Liver (tissue), 8 donors: ENCODE measurements at regions not wholly inside any gene's neighbourhood (a gene's known extent, or its start where the extent isn't known, plus 50 kb on each side); places are given as distances from the start of the nearest gene placed in this dataset.

Source experiments
- DNase-seq: peaks from one replicate; pipeline ENCODE4 v3.0.0-alpha.2; 2017; ENCODE audit warnings: low spot score
- H3K27ac ChIP-seq, 2 donors: one replicate each; pipeline ENCODE4 v1.7.0; 2013; ENCODE audit warnings: inconsistent platforms in 2 of 2, low read length in 2 of 2, control low read depth in 1 of 2, low read depth in 1 of 2, mild to moderate bottlenecking in 1 of 2
- H3K27me3 ChIP-seq, 4 donors: one replicate each; pipeline versions ENCODE4 v1.6.1 to v1.7.0; 2013; ENCODE audit warnings: low read length in 3 of 4, inconsistent platforms in 1 of 4, mild to moderate bottlenecking in 1 of 4, moderate library complexity in 1 of 4; ENCODE audit not compliant: control insufficient read depth in 4 of 4, insufficient read depth in 4 of 4
- H3K36me3 ChIP-seq, 4 donors: one replicate each; pipeline versions ENCODE4 v1.6.1 to v1.7.0; 2013; ENCODE audit warnings: low read length in 3 of 4, mild to moderate bottlenecking in 3 of 4, low read depth in 1 of 4, moderate library complexity in 1 of 4; ENCODE audit not compliant: control insufficient read depth in 4 of 4, insufficient read depth in 3 of 4
- H3K4me1 ChIP-seq, 4 donors: one replicate each; pipeline versions ENCODE4 v1.6.1 to v1.7.0; 2013; ENCODE audit warnings: low read length in 3 of 4, mild to moderate bottlenecking in 3 of 4, moderate library complexity in 1 of 4; ENCODE audit not compliant: control insufficient read depth in 4 of 4, insufficient read depth in 4 of 4
- H3K4me3 ChIP-seq, 3 donors: one replicate each; pipeline versions ENCODE4 v1.6.1 to v1.7.0; 2013; ENCODE audit warnings: low read length in 3 of 3, control low read depth in 1 of 3, low read depth in 1 of 3, mild to moderate bottlenecking in 1 of 3
- H3K9ac ChIP-seq, 2 donors: one replicate each; pipeline ENCODE4 v1.7.0; 2013; ENCODE audit warnings: low read length in 2 of 2, mild to moderate bottlenecking in 2 of 2, moderate library complexity in 2 of 2, control low read depth in 1 of 2, low read depth in 1 of 2
- H3K9me3 ChIP-seq, 4 donors: one replicate each; pipeline versions ENCODE4 v1.6.1 to v1.7.0; 2013; ENCODE audit warnings: low read length in 3 of 4; ENCODE audit not compliant: control insufficient read depth in 4 of 4
- ATF3 ChIP-seq: IDR thresholded peaks from 2 replicates; pipeline ENCODE4 v1.6.1; 2016; ENCODE audit warnings: antibody characterized with exemption
- CTCF ChIP-seq: fragments of 150-350 bp; IDR thresholded peaks from 2 replicates; pipeline ENCODE4 v1.5.1; 2017; ENCODE audit warnings: improper control_type of control experiment, low read depth, low read length; ENCODE audit not compliant: missing input control
- EGR1 ChIP-seq, 2 donors: IDR thresholded peaks; 2 replicates each; pipeline ENCODE4 v1.6.1; 2016 to 2018; ENCODE audit warnings: antibody characterized with exemption in 2 of 2, low read depth in 2 of 2
- FOXA1 ChIP-seq: IDR thresholded peaks from 2 replicates; pipeline ENCODE4 v1.6.1; 2016; ENCODE audit warnings: antibody characterized with exemption
- FOXA2 ChIP-seq: IDR thresholded peaks from 2 replicates; pipeline ENCODE4 v1.6.1; 2016; ENCODE audit warnings: antibody characterized with exemption
- GABPA ChIP-seq, 2 donors: IDR thresholded peaks in 1 of 2; conservative IDR thresholded peaks in 1 of 2; 2 replicates each; pipeline ENCODE4 v1.6.1; 2016; ENCODE audit warnings: antibody characterized with exemption in 2 of 2, mild to moderate bottlenecking in 1 of 2, moderate library complexity in 1 of 2
- HNF4A ChIP-seq, 2 donors: conservative IDR thresholded peaks; 2 replicates each; pipeline ENCODE4 v1.6.1; 2016; ENCODE audit warnings: antibody characterized with exemption in 2 of 2, mild to moderate bottlenecking in 2 of 2
- HNF4G ChIP-seq: IDR thresholded peaks from 2 replicates; pipeline ENCODE4 v1.6.1; 2016; ENCODE audit warnings: antibody characterized with exemption
- JUND ChIP-seq, 2 donors: IDR thresholded peaks; 2 replicates each; pipeline ENCODE4 v1.6.1; 2016; ENCODE audit warnings: antibody characterized with exemption in 2 of 2
- NR2F2 ChIP-seq: IDR thresholded peaks from 2 replicates; pipeline ENCODE4 v1.6.1; 2016; ENCODE audit warnings: antibody characterized with exemption
- RAD21 ChIP-seq, 2 donors: IDR thresholded peaks; 2 replicates each; pipeline ENCODE4 v1.6.1; 2016; ENCODE audit warnings: antibody characterized with exemption in 2 of 2, mild to moderate bottlenecking in 2 of 2
- REST ChIP-seq: IDR thresholded peaks from 2 replicates; pipeline ENCODE4 v1.6.1; 2016; ENCODE audit warnings: antibody characterized with exemption, mild to moderate bottlenecking
- RXRA ChIP-seq, 2 donors: IDR thresholded peaks; 2 replicates each; pipeline ENCODE4 v1.6.1; 2017 to 2018; ENCODE audit warnings: antibody characterized with exemption in 2 of 2, mild to moderate bottlenecking in 1 of 2
- SP1 ChIP-seq: IDR thresholded peaks from 2 replicates; pipeline ENCODE4 v1.6.1; 2018; ENCODE audit warnings: antibody characterized with exemption, mild to moderate bottlenecking
- TAF1 ChIP-seq: conservative IDR thresholded peaks from 2 replicates; pipeline ENCODE4 v1.6.1; 2016; ENCODE audit warnings: antibody characterized with exemption, mild to moderate bottlenecking
- YY1 ChIP-seq: IDR thresholded peaks from 2 replicates; pipeline ENCODE4 v1.6.1; 2016; ENCODE audit warnings: antibody characterized with exemption, mild to moderate bottlenecking
- ZBTB33 ChIP-seq: IDR thresholded peaks from 2 replicates; pipeline ENCODE4 v1.6.1; 2016; ENCODE audit warnings: antibody characterized with exemption
- WGBS: extraction: QIAGEN DNeasy Blood & Tissue Kit; methylation state at CpG from one replicate; pipeline ENCODE4 v1.1.7; 2013; 5-methylcytosine and 5-hydroxymethylcytosine counted together
- TF ChIP-seq, protein P1 (sequence below): IDR thresholded peaks from 2 replicates; pipeline ENCODE4 v1.6.1; 2016; ENCODE audit warnings: antibody characterized with exemption
- donor health status: healthy.
- donor health status: healthy.
- donor health status: healthy.
- donor health status: healthy.
- donor health status: healthy.

DNA sequence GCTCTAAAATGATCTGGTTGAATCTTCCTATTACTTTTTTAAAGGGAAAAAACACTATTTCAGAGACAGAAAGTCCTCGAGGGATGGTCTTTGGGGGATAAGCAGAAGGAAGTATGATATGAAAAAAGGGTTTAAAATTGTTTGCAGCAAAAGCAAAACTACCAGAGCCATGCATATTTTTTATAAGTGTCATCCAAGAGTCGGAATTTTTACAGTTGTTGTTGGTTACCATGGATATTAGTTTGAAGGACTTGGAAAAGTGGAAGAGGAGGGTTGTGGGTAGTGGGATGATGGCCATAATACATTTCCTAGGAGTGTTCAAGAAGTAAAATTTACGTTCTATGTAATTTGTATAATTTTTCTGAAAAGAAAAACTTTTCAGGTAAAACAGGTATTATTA is 134.4 kb downstream of the PCDH7 start:
- H3K27me3 ChIP-seq = no peaks in the 10 kb centered on the region
- H3K4me1 ChIP-seq = no peaks in the 10 kb centered on the region
- no peak overlapping the region for H3K27ac ChIP-seq
- no peaks in the 10 kb centered on the region for H3K36me3 ChIP-seq
- H3K9ac ChIP-seq = no peak overlapping the region
- DNase-seq = no peak
- no peak overlapping the region for H3K4me3 ChIP-seq
- no peaks in the 10 kb centered on the region for H3K9me3 ChIP-seq
- TF ChIP-seq EGR1 (IDR thresholded peaks at IDR 0.05; ENCODE audit: low read depth in 2 of 2) (no peak), TAF1 (no peak), ATF3 (no peak), ZBTB33 (no peak), RAD21 (IDR thresholded peaks at IDR 0.05) (no peak), JUND (IDR thresholded peaks at IDR 0.05) (no peak), FOXA1 (no peak), REST (no peak), FOXA2 (no peak), NR2F2 (no peak), HNF4G (no peak), YY1 (no peak), SP1 (no peak), HNF4A (conservative IDR thresholded peaks at IDR 0.05) (no peak), GABPA (IDR thresholded peaks at IDR 0.05 in 1 of 2, conservative IDR thresholded peaks at IDR 0.05 in 1 of 2) (no peak), CTCF (no peak)
- TF ChIP-seq, protein P1, sequence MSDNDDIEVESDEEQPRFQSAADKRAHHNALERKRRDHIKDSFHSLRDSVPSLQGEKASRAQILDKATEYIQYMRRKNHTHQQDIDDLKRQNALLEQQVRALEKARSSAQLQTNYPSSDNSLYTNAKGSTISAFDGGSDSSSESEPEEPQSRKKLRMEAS = no peak
- WGBS = 47% methylated on average over 3 of the region's 3 CpGs

- Histone ChIP-seq H3K36me3 (no peaks in the 10 kb centered on the region), H3K4me1 (no peaks in the 10 kb centered on the region), H3K9me3 (no peaks in the 10 kb centered on the region), H3K27me3 (no peaks in the 10 kb centered on the region), H3K9ac (no peak overlapping the region), H3K4me3 (no peak overlapping the region), H3K27ac (no peak overlapping the region)
- 68% methylated on average over 3 of the region's 3 CpGs for WGBS
- TF ChIP-seq, protein P1 = no peak
- TF ChIP-seq SP1 = no peak
- TF ChIP-seq FOXA1 = no peak
- TF ChIP-seq GABPA (IDR thresholded peaks at IDR 0.05 in 1 of 2, conservative IDR thresholded peaks at IDR 0.05 in 1 of 2) = no peak
- no peak for TF ChIP-seq HNF4G
- no peak for TF ChIP-seq RXRA (IDR thresholded peaks at IDR 0.05)
- TF ChIP-seq YY1 = no peak
- DNase-seq = no peak
Observed at GRCh38 chr4:30855232-30855631, 135.1 kb downstream of the PCDH7 start.
